Prostate gland (tissue), 2 donors: ENCODE measurements at regions not wholly inside any gene's neighbourhood (a gene's known extent, or its start where the extent isn't known, plus 50 kb on each side); places are given as distances from the start of the nearest gene placed in this dataset.

ENCODE experiments used
- DNase-seq: peaks from one replicate; pipeline ENCODE4 v3.0.0-alpha.2; 2019; ENCODE audit warnings: low spot score
- H3K27ac ChIP-seq, 2 donors: fragments of 200-600 bp; sonication (generic); 2 replicates each; pipeline ENCODE4 v1.5.1; 2017 to 2019
- H3K27me3 ChIP-seq: fragments of 200-600 bp; sonication (generic); replicated peaks from 2 replicates; pipeline ENCODE4 v1.5.1; 2019; ENCODE audit not compliant: insufficient read depth
- H3K36me3 ChIP-seq, 2 donors: fragments of 200-600 bp; sonication (generic); 1 replicate in 1 of 2; 2 replicates in 1 of 2; pipeline versions ENCODE4 v1.5.1 to v1.8.1; 2017 to 2019
- H3K4me1 ChIP-seq: fragments of 200-600 bp; sonication (generic); replicated peaks from 2 replicates; pipeline ENCODE4 v1.5.1; 2019
- H3K4me3 ChIP-seq, 2 donors: fragments of 200-600 bp; sonication (generic); 2 replicates each; pipeline ENCODE4 v1.5.1; 2017 to 2019
- H3K9me3 ChIP-seq: fragments of 200-600 bp; sonication (generic); 2 replicates; pipeline ENCODE4 v1.5.1; 2017
- CTCF ChIP-seq, 4 experiments: fragments of 200-600 bp in 2 of 4; fragments of 450-650 bp in 2 of 4; sonication (generic) in 2 of 4; IDR thresholded peaks; 1 replicate in 3 of 4; 2 replicates in 1 of 4; pipeline ENCODE4 v1.5.1; 2016 to 2019; ENCODE audit warnings: antibody characterized with exemption in 4 of 4, mild to moderate bottlenecking in 2 of 4, moderate library complexity in 2 of 4
- POLR2A ChIP-seq: fragments of 450-650 bp; IDR thresholded peaks from one replicate; pipeline ENCODE4 v1.6.1; 2016; ENCODE audit warnings: antibody characterized with exemption, mild to moderate bottlenecking
- POLR2AphosphoS5 ChIP-seq: sonication (generic); formaldehyde crosslinking; IDR thresholded peaks from one replicate; pipeline ENCODE4 v1.6.1; 2017; ENCODE audit warnings: antibody characterized with exemption
- WGBS: methylation state at CpG from one replicate; pipeline ENCODE4 v1.1.5; 2018; 5-methylcytosine and 5-hydroxymethylcytosine counted together
- intact Hi-C: fragments of 100-400 bp; cut with DNase I; formaldehyde crosslinking; loops from one replicate; pipeline ENCODE4 v1.14.2; 2022

GRCh38 chr7:25776744-25777123 is 375.3 kb upstream of the NFE2L3 start:
- TF ChIP-seq POLR2A (no peak), POLR2AphosphoS5 (no peak), CTCF (IDR thresholded peaks at IDR 0.05) (no peak)
- DNase-seq: no peak
- Histone ChIP-seq H3K27ac (no peak overlapping the region), H3K27me3 (no peaks in the 10 kb centered on the region), H3K9me3 (no peaks in the 10 kb centered on the region), H3K4me3 (no peak overlapping the region), H3K4me1 (no peaks in the 10 kb centered on the region), H3K36me3 (no peaks in the 10 kb centered on the region)
- intact Hi-C loops: no loop called here
- 92% methylated on average over 1 of the region's 1 CpG for WGBS

GRCh38 chr7:25777969-25778708 is 373.9 kb upstream of the NFE2L3 start:
- Histone ChIP-seq H3K27ac (no peak overlapping the region), H3K4me1 (no peaks in the 10 kb centered on the region), H3K9me3 (no peaks in the 10 kb centered on the region), H3K36me3 (no peaks in the 10 kb centered on the region), H3K27me3 (no peaks in the 10 kb centered on the region), H3K4me3 (no peak overlapping the region)
- DNase-seq: no peak
- intact Hi-C loops: no loop called here
- TF ChIP-seq CTCF (IDR thresholded peaks at IDR 0.05) (no peak), POLR2A (no peak), POLR2AphosphoS5 (no peak)
- WGBS: 51% methylated on average over 11 of the region's 11 CpGs

GRCh38 chr7:25779002-25779546 is 372.9 kb upstream of the NFE2L3 start:
- WGBS: 99% methylated on average over 3 of the region's 3 CpGs
- H3K9me3 ChIP-seq: no peaks in the 10 kb centered on the region
- H3K4me1 ChIP-seq: no peaks in the 10 kb centered on the region
- no peaks in the 10 kb centered on the region for H3K27me3 ChIP-seq
- H3K36me3 ChIP-seq: no peaks in the 10 kb centered on the region
- DNase-seq: no peak
- H3K27ac ChIP-seq: no peak overlapping the region
- H3K4me3 ChIP-seq: no peak overlapping the region
- TF ChIP-seq POLR2A (no peak), POLR2AphosphoS5 (no peak), CTCF (IDR thresholded peaks at IDR 0.05) (no peak)
- intact Hi-C loops: no loop called here

- Histone ChIP-seq H3K4me1 (no peaks in the 10 kb centered on the region), H3K27me3 (no peaks in the 10 kb centered on the region), H3K36me3 (no peaks in the 10 kb centered on the region), H3K27ac (no peak overlapping the region), H3K9me3 (no peaks in the 10 kb centered on the region), H3K4me3 (no peak overlapping the region)
- intact Hi-C loops: no loop called here
- no peak for TF ChIP-seq POLR2A
- no peak for TF ChIP-seq CTCF (IDR thresholded peaks at IDR 0.05)
- no peak for TF ChIP-seq POLR2AphosphoS5
- DNase-seq: no peak
- 93% methylated on average over 2 of the region's 2 CpGs for WGBS
Observed at GRCh38 chr7:25780904-25781303, 371.1 kb upstream of the NFE2L3 start.

GRCh38 chr7:25781704-25782103 is 370.3 kb upstream of the NFE2L3 start:
- Histone ChIP-seq H3K9me3 (no peaks in the 10 kb centered on the region), H3K4me1 (no peaks in the 10 kb centered on the region), H3K27me3 (no peaks in the 10 kb centered on the region), H3K4me3 (no peak overlapping the region), H3K27ac (no peak overlapping the region), H3K36me3 (no peaks in the 10 kb centered on the region)
- intact Hi-C loops: no loop called here
- WGBS: 93% methylated on average over 1 of the region's 1 CpG
- DNase-seq: no peak
- TF ChIP-seq POLR2A (no peak), CTCF (IDR thresholded peaks at IDR 0.05) (no peak), POLR2AphosphoS5 (no peak)
